HEK293T (cell line): ENCODE measurements at regions not wholly inside any gene's neighbourhood (a gene's known extent, or its start where the extent isn't known, plus 50 kb on each side); places are given as distances from the start of the nearest gene placed in this dataset.

Experiments used
- ARNT ChIP-seq: fragments of 450-650 bp; IDR thresholded peaks from 2 replicates; pipeline ENCODE4 v1.6.1; 2017; ENCODE audit warnings: mild to moderate bottlenecking
- BHLHE40 ChIP-seq: fragments of 450-650 bp; IDR thresholded peaks from 2 replicates; pipeline ENCODE4 v1.6.1; 2016; ENCODE audit warnings: mild to moderate bottlenecking, moderate library complexity, borderline replicate concordance
- CTBP1 ChIP-seq: fragments of 450-650 bp; IDR thresholded peaks from 2 replicates; pipeline ENCODE4 v1.6.1; 2016; ENCODE audit warnings: borderline replicate concordance
- ELF4 ChIP-seq: fragments of 450-650 bp; IDR thresholded peaks from 2 replicates; pipeline ENCODE4 v1.6.1; 2017; ENCODE audit warnings: antibody characterized with exemption
- FOXK2 ChIP-seq: fragments of 450-650 bp; IDR thresholded peaks from 2 replicates; pipeline ENCODE4 v1.6.1; 2016; ENCODE audit warnings: mild to moderate bottlenecking
- FOXM1 ChIP-seq: fragments of 450-650 bp; IDR thresholded peaks from 2 replicates; pipeline ENCODE4 v1.6.1; 2017; ENCODE audit warnings: mild to moderate bottlenecking, borderline replicate concordance
- L3MBTL2 ChIP-seq: fragments of 450-650 bp; conservative IDR thresholded peaks from 2 replicates; pipeline ENCODE4 v1.6.1; 2016; ENCODE audit warnings: mild to moderate bottlenecking
- NFRKB ChIP-seq: fragments of 450-650 bp; IDR thresholded peaks from 2 replicates; pipeline ENCODE4 v1.6.1; 2016; ENCODE audit warnings: mild to moderate bottlenecking, moderate library complexity
- SP1 ChIP-seq: fragments of 450-650 bp; IDR thresholded peaks from 2 replicates; pipeline ENCODE4 v1.6.1; 2017
- SUZ12 ChIP-seq: fragments of 450-650 bp; IDR thresholded peaks from 2 replicates; pipeline ENCODE4 v1.6.1; 2016; ENCODE audit warnings: mild to moderate bottlenecking
- TARDBP ChIP-seq: fragments of 450-650 bp; IDR thresholded peaks from 2 replicates; pipeline ENCODE4 v1.6.1; 2016
- ZNF384 ChIP-seq: fragments of 450-650 bp; IDR thresholded peaks from 2 replicates; pipeline ENCODE4 v1.6.1; 2016
- TF ChIP-seq, protein P1 (sequence below): fragments of 450-650 bp; IDR thresholded peaks from 2 replicates; pipeline ENCODE4 v1.6.1; 2016

DNA sequence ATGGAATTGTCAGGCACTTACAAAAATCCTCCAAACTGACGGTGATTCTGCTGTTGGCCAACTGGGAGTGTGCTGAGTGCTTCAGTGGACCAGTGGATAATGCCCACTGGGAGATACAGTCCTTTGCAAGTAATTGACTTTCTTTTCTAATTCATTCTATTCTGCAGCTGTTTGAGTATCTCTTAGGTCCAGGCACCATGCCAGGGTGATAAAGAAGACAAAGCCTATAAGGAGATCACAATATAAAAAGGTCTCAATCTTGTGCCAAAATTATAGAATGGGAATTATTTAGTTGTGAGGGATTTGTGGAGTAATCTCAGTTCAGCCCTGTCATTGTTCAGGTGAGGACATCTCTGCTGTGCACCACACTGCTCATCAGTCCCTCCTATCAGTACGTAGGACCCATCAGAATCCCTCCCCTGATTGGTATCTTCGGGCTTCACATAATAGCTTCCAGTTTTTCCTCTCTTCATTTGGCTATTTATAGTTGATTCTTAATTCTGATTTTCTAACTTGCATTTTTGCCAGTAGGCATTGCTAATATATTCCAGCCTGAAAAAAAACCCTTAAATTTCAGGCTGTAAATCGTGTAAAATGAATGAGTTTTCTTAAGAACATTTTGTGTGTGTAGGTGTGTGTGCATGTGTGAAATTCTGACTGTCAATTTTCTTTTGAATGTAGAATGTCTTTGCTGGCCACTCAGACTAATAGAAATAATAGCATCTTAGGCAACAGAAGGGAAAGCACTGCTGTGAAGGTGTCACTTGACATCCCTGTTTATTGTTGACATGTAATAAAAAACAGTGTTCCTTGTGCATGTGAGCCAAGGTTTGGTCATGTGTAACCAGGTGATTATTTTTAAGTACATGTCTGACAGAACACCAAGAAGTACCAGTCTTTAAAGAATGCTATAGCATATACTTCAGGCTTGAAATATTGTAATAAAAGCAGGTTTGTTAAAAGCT lies 457.6 kb upstream of the RGS6 start:
- TF ChIP-seq TARDBP (no peak), L3MBTL2 (no peak), SP1 (no peak), ZNF384 (no peak), SUZ12 (no peak), NFRKB (no peak), ELF4 (no peak), ARNT (no peak), BHLHE40 (no peak), FOXK2 (no peak), FOXM1 (no peak), CTBP1 (no peak)
- TF ChIP-seq, protein P1, sequence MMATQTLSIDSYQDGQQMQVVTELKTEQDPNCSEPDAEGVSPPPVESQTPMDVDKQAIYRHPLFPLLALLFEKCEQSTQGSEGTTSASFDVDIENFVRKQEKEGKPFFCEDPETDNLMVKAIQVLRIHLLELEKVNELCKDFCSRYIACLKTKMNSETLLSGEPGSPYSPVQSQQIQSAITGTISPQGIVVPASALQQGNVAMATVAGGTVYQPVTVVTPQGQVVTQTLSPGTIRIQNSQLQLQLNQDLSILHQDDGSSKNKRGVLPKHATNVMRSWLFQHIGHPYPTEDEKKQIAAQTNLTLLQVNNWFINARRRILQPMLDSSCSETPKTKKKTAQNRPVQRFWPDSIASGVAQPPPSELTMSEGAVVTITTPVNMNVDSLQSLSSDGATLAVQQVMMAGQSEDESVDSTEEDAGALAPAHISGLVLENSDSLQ: no peak
